MM.1S (cell line): ENCODE measurements at regions not wholly inside any gene's neighbourhood (a gene's known extent, or its start where the extent isn't known, plus 50 kb on each side); places are given as distances from the start of the nearest gene placed in this dataset.
"Not testable (repeated sequence)": the region's sequence is repeated elsewhere in the genome, so short reads cannot be mapped to it uniquely, and the experiment has no call there.

ENCODE experiments used
- DNase-seq: peaks from one replicate; pipeline ENCODE4 v3.0.0-alpha.2; 2015
- H2AFZ ChIP-seq: fragments of 300-600 bp; sonication (generic); 2 replicates; pipeline ENCODE4 v1.6.0; 2016; ENCODE audit warnings: antibody characterized with exemption, low read length
- H3F3A ChIP-seq: fragments of 300-600 bp; sonication (generic); 2 replicates; pipeline ENCODE4 v1.6.1; 2016; ENCODE audit warnings: mild to moderate bottlenecking, antibody characterized with exemption, low read length, moderate library complexity, mixed read lengths; ENCODE audit not compliant: insufficient read depth
- H3K27ac ChIP-seq: fragments of 300-600 bp; sonication (generic); 2 replicates; pipeline ENCODE4 v1.5.1; 2016; ENCODE audit warnings: mild to moderate bottlenecking, low read length
- H3K27me3 ChIP-seq: fragments of 300-600 bp; sonication (generic); replicated peaks from 2 replicates; pipeline ENCODE4 v1.6.0; 2016; ENCODE audit warnings: low read length; ENCODE audit not compliant: insufficient read depth
- H3K36me3 ChIP-seq: fragments of 300-600 bp; sonication (generic); replicated peaks from 2 replicates; pipeline ENCODE4 v1.6.1; 2016; ENCODE audit warnings: mild to moderate bottlenecking, low read length, mixed read lengths; ENCODE audit not compliant: insufficient read depth
- H3K4me1 ChIP-seq: fragments of 300-600 bp; sonication (generic); 2 replicates; pipeline ENCODE4 v1.6.1; 2016; ENCODE audit warnings: low read length, mixed read lengths
- H3K4me2 ChIP-seq: fragments of 300-600 bp; sonication (generic); 2 replicates; pipeline ENCODE4 v1.6.0; 2016; ENCODE audit warnings: low read depth, low read length
- H3K4me3 ChIP-seq: fragments of 300-600 bp; sonication (generic); 2 replicates; pipeline ENCODE4 v1.5.1; 2016; ENCODE audit warnings: low read length, mixed read lengths
- H3K79me2 ChIP-seq: fragments of 300-600 bp; sonication (generic); 2 replicates; pipeline ENCODE4 v1.6.1; 2016; ENCODE audit warnings: mixed run types, low read length, mixed read lengths
- H3K9ac ChIP-seq: fragments of 300-600 bp; sonication (generic); 2 replicates; pipeline ENCODE4 v1.6.1; 2016; ENCODE audit warnings: low read length, mixed read lengths
- H3K9me2 ChIP-seq: fragments of 300-600 bp; sonication (generic); replicated peaks from 2 replicates; pipeline ENCODE4 v1.6.1; 2016; ENCODE audit warnings: mild to moderate bottlenecking, low read length, mixed read lengths; ENCODE audit not compliant: insufficient read depth
- H3K9me3 ChIP-seq: fragments of 300-600 bp; sonication (generic); replicated peaks from 2 replicates; pipeline ENCODE4 v1.6.1; 2016; ENCODE audit warnings: mild to moderate bottlenecking, low read length, mixed read lengths; ENCODE audit not compliant: insufficient read depth
- H4K20me1 ChIP-seq: fragments of 300-600 bp; sonication (generic); 2 replicates; pipeline ENCODE4 v1.6.1; 2016; ENCODE audit warnings: mild to moderate bottlenecking, low read length, moderate library complexity, mixed read lengths; ENCODE audit not compliant: insufficient read depth

DNA sequence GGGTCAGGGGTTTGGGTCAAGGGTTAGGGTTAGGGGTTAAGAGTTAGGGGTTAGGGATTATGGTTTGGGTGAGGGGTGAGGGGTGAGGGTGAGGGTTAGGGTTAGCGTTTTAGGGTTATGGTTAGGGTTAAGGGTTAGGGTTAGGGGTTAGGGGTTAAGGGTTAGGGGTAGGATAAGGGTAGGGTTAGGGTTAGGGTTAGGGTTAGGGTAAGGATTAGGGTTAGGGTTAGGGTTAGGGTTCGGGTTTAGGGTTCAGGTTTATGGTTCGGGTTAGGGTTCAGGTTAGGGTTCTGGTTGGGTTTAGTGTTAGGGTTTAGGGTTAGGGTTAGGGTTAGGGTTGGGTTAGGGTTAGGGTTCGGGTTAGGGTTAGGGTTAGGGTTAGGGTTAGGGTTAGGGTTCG is 213.1 kb downstream of the LMLN start:
- DNase-seq = peak; percentile 2
- H4K20me1 ChIP-seq, H2AFZ ChIP-seq, H3K4me1 ChIP-seq, H3K9me2 ChIP-seq, H3K27me3 ChIP-seq, H3K27ac ChIP-seq, H3F3A ChIP-seq, H3K4me3 ChIP-seq, H3K4me2 ChIP-seq, H3K9me3 ChIP-seq, H3K79me2 ChIP-seq, H3K36me3 ChIP-seq, H3K9ac ChIP-seq: not testable (repeated sequence)

DNA sequence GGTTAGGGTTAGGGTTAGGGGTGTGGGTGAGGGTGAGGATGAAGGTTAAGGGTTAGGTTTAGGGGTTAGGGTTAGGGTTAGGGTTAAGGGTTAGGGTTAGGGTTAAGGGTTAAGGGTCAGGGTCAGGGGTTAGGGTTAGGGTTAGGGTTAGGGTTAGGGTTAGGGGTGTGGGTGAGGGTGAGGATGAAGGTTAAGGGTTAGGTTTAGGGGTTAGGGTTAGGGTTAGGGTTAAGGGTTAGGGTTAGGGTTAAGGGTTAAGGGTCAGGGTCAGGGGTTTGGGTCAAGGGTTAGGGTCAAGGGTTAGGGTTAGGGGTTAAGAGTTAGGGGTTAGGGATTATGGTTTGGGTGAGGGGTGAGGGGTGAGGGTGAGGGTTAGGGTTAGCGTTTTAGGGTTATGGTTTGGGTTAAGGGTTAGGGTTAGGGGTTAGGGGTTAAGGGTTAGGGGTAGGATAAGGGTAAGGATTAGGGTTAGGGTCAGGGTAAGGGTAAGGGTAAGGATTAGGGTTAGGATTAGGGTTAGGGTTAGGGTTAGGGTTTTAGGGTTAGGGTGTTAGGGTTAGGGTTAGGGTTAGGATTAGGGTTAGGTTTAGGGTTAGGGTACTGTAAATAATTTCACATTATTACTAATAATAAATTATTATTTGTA is 214.0 kb downstream of the LMLN start:
- H3K4me2 ChIP-seq, H3K36me3 ChIP-seq, H3K4me3 ChIP-seq, H3K9ac ChIP-seq, H3K27me3 ChIP-seq, H3K27ac ChIP-seq, H3K4me1 ChIP-seq, H2AFZ ChIP-seq, DNase-seq, H3K9me3 ChIP-seq, H4K20me1 ChIP-seq, H3K9me2 ChIP-seq, H3F3A ChIP-seq, H3K79me2 ChIP-seq: not testable (repeated sequence)
